ENCODE measurements at regions not wholly inside any gene's neighbourhood (a gene's known extent, or its start where the extent isn't known, plus 50 kb on each side); places are given as distances from the start of the nearest gene placed in this dataset.

GRCh38 chr2:235135990-235136561, 184.3 kb downstream of the SH3BP4 start:
- TF ChIP-seq POLR2AphosphoS5 (IDR thresholded peaks at IDR 0.05; ENCODE audit: low read depth, low read length), result no peak
- TF ChIP-seq POLR2A (IDR thresholded peaks at IDR 0.05; ENCODE audit: low read depth, low read length), result no peak
- TF ChIP-seq TAF1 (IDR thresholded peaks at IDR 0.05; ENCODE audit: low read depth, low read length), result no peak
- no peak for TF ChIP-seq POU2F2 (IDR thresholded peaks at IDR 0.05; ENCODE audit: low read depth, low read length)
- TF ChIP-seq SPI1 (IDR thresholded peaks at IDR 0.05; ENCODE audit: low read depth, low read length), result no peak

Measured in GM12891 (cell line).